Islet of Langerhans (tissue), 1 donor: ENCODE measurements at regions not wholly inside any gene's neighbourhood (a gene's known extent, or its start where the extent isn't known, plus 50 kb on each side); places are given as distances from the start of the nearest gene placed in this dataset.
"Not testable (repeated sequence)": the region's sequence is repeated elsewhere in the genome, so short reads cannot be mapped to it uniquely, and the experiment has no call there.

Source experiments
- FAIRE-seq: peaks from one replicate; lab custom pipeline; 2011; peaks lifted over from hg19 to GRCh38; lab: Jason Lieb, UNC

DNA sequence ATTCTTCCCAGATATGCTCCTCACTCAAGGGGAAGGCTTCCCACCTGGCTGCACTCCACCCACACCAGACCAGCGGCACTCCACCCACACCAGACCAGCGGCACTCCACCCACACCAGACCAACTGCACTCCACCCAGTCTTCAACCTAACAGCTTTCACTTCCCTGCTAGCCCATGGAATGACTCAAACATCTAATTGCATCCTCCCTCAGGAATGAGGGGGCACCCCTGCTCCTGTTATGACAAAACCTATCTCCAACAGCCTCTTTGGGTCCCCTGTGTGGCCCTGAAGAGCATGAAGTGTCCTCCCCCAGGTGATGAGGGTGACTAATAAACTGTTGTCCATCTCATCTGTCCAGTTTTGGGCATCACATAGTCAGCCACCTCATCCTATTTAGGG is 556.6 kb upstream of the TUSC1 start:
- no peak for FAIRE-seq

DNA sequence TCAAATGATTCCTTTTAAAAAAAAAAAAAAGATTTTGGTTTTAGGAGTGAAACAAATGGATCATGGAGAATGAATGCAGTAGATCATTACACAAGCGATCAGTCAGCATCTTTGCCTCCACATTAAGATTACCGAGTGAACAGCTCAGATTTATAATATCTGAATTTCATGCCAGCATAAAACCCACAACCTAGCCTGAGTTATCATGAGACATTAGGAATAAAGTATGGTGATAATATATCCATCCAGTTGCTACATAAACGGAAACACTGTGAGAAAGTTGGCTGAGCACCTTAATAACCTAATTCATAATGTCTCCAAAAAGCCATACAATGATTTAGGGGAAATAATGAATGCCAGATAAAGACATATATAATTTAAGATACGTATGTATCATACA is 553.1 kb upstream of the TUSC1 start:
- no peak for FAIRE-seq

DNA sequence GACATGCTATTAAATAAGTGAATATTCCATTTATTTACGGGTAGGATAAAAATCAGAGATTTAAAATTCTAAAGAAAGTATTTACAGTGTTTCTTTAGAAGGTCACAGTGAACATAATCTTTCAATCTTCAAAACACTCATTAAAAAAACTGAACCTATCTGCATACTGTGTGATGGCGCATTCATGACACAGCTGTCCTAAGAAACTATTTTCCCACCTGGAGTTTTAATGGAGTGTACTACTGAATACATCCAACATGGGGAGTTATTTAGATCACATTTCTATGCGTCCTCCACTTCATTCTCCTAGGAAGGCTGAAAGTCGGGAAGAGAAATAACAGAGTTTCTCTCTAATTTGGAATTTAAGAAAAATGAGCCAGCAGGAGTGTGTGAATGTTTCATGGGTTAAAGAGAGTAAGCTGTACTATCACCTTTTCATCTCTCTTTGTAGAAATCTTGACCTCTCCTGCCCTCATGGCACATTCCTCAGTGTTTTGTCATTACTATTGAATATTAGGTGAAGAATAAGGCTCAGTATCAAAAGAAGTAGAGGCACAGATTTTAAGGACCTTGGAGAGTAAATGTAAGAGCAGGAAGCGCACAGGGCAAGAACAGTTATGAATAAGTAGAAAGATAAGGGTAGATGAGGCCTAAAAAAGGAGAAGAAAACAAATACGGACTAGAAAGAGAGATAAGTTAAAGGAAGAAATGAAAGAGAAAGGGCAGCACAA is 551.2 kb upstream of the TUSC1 start:
- FAIRE-seq: no peak

DNA sequence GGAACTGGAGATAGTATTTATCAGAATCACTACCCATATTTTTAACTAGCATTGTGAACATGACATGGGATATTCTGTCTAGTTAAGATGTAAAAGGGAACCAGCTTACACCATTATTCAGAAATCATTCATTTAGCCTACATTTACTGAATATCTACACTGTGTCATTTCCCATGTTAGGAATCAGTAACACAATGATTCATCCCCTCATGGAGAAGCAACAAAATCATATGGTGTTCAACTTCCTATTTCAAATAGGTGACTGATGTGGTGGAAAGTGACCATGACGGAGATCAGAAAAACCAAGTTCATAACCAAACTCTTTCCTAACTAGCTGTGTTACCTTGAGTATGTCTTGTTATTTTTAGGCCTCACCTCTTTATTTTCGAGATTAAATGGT is 550.0 kb upstream of the TUSC1 start:
- no peak for FAIRE-seq

DNA sequence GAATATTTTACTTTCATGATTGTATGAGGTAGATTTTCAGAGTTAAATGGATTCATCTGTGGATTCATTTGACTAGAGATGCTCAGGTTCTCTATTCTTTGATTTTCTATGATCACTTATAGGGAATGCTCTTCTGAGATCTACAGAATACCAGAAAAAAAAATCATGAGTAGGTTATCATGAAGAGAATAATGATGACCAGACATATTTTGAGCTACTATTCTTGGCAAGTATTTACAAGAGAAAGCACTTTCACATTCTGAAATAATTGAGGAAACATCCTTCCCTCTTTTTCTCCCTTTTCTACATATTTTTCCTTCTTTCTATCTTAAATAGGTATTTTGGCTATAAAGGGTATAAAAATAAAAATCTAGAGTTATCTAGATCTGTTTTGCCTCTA is 543.0 kb upstream of the TUSC1 start:
- FAIRE-seq: peak; percentile 55

DNA sequence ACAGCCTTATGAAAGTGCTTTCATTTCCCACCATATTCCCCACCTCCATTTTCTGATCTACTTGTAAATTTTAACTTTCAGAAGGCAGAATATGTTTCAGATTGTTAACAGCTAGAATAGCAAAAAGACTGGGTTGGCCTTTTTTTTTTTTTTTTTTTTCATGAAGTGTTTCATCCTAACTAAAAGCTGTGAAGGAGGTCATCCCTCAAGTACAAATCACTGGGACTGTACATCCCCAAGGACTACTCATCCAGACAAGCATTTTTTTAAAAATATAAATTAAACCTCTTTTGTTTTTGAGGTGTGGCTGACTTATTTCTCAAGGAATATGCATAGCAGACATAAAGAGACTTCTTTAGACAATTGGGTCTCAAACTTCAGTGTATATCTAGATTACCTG is 542.1 kb upstream of the TUSC1 start:
- no peak for FAIRE-seq

DNA sequence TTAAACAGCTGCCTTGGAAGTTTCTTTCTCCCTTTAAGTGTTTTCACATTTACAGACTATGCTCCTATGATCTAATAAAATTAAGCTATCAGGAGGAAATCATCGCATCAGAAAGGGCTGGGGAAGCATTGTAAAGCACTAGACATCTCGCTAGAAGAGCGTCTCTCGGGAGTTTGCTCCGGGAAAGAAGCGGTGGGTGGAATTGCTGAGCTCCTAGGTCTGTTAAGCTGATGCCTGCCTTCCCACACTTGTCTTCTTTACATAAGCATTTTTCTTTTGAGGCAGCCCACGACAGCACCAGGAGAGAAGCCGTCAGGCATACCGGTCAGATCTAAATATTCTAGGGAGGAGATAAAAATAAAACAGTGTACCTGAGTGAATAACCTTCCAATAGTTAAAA is 541.7 kb upstream of the TUSC1 start:
- FAIRE-seq: no peak

DNA sequence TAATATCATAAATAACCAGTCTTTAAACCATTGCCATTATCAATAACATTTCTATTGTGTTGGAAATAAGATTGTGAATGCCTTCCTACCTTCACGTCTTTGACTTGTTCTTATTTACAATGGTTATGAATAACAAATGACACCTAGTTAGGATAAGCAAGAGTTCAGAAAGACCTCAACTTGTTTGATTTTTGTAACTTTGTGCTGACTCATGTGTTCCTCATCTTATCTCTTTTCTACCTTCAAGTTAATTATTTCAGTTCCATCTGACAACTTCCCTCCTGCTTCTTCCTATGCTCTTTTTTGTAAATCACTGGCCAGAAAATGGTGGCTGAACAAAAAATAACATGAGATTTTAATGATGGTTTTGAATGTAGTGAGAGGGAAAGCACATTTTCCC is 538.5 kb upstream of the TUSC1 start:
- FAIRE-seq: no peak

DNA sequence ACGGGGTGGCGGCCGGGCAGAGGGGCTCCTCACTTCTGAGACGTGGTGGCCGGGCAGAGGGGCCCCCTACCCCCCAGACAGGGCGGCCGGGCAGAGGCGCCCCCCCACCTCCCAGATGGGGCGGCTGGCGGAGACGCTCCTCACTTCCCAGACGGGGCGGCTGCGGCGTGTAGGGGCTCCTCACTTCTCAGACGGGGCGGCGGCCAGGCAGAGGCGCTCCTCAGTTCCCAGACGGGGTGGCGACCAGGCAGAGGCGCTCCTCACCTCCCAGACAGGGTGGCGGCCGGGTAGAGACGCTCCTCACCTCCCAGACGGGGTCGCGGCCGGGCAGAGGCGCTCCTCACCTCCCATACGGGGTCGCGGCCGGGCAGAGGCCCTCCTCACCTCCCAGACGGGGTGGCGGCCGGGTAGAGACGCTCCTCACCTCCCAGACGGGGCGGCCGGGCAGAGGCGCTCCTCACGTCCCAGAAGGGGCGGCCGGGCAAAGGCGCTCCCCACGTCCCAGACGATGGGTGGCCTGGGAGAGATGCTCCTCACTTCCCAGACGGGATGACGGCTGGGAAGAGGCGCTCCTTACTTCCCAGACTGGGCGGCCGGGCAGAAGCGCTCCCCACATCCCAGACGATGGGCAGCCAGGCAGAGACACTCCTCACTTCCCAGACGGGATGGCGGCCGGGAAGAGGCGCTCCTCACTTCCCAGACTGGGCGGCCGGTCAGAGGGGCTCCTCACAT is 536.6 kb upstream of the TUSC1 start:
- FAIRE-seq: not testable (repeated sequence)

DNA sequence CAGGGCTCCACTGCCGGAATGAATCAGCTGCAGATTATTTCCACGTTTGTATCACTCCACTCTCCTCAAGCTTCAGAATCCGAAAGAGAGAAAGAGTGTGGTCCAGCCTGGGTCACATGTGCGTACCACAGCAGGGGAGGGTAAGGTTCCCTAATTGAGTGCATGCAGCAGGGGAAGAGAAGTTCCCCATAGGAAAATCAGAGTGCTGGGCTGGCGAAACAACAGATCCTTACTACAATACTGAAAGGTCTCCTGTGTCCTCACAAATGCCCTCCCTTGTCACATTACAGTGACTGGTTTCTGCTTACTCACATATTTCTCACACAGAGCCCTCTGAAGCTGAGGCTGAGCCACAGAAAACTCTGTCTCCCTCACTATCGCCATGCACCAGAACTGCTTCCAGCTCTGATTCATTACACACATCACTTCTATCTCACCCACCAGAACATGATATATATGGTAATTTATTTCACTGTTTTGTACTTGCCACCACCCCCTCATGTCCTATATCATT is 532.2 kb upstream of the TUSC1 start:
- FAIRE-seq: no peak

DNA sequence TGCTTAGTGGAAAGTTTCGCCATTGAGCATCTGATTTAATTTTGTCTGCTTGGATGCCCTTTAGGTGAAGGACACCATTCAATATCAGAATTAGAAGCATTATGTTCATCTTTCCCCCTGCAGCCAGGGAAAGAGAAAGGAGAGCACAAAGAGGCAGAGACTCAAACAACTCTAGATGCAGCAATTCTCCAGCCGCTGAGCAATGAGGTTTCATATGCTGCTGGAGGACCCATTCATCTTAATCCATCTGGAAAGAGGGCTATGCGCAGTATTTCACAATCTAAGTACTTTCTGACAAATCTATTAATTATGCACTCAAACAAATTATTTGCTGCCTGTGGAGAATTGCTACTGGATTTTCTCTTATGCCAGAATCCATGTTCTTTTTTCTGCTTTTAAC is 527.0 kb upstream of the TUSC1 start:
- no peak for FAIRE-seq

DNA sequence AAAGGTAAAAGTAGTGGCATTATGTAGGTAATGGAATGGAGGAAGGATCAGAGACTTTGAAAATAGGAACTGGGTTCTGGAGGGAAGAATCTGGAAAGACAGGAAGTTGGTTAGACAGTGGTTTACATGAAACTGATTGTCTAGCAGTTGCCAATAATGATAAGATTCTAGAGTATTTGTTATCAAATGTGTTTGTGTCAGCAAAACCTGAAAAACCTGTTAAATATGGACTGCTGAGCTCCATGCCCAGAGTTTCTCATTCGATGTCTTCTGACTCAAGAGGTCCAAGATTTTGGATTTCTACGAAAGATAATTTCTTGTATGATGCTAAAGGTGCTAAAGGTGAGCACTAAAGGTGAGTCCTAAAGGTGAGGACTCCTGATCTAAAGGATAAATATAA is 515.0 kb upstream of the TUSC1 start:
- FAIRE-seq: no peak

DNA sequence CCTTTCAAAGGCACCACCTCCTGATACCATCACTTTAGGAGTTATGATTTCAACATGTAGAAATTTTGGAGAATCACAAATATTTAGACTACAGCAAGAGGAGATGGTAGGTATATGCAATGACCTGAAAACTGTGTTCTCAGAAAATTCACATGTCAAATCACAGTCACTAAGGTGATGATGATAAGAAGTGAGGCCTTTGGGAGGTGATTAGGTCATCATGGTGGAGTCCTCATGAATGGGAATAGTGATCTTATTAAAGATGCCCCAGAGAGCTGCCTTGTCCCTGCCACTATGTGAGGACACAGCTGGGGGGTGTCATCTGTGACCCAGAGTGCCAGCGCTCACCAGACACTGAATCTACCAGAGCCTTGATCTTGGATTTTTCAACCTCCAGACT is 513.5 kb upstream of the TUSC1 start:
- no peak for FAIRE-seq

DNA sequence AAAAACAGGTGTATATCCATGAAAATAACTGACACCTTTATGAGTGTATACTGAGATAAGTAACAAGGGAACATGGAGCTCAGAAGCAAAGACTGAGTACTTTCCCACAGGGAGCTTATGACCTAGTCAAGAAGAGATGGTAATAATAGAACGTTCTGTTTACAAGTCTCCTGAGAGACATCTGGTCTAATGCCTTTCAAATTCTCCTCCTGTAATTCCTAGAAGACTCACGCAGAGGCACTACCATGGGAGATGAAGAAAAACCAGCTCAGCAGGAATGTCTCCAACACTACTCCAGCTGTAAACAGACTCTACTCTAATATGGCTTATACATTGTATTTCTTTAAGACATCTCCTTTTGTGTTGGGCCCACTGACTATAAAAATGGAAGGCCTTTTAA is 503.6 kb upstream of the TUSC1 start:
- FAIRE-seq: no peak

DNA sequence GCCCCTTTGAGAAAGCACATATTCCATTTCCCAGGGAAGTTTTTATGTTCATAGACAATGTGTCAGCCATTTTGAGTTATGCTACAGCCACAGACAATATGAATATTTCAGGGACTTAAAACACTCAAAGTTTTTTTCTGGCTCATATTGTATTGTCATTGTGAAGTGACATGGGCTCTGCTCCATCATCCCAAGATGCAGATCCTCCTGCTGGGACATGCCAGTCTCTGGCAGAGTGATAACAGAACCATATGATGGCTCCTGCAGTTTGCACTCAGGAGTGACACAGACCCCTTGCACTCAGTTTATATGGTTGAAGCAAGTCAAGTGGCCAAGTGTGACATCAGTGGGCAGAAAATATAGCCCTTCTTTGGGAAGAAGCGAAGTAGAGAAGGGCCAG is 498.4 kb upstream of the TUSC1 start:
- no peak for FAIRE-seq

DNA sequence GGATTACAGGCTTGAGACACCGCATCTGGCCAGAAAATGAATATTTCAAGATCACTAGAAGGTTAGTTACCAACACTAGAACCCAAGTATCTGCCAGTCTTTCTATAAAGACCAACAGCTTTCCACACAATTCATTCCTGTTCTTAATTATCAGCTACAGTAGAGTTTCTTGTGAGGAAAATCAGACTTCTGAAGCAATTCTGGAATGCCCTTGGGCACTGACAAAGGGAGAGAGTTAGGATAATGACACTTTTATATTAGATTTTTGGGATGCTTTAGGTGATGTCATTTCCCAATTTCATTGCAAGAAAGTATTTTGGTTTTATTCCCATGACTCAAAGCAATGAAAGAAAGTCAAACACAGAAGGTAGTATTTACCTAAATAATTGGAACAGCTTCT is 497.0 kb upstream of the TUSC1 start:
- no peak for FAIRE-seq

DNA sequence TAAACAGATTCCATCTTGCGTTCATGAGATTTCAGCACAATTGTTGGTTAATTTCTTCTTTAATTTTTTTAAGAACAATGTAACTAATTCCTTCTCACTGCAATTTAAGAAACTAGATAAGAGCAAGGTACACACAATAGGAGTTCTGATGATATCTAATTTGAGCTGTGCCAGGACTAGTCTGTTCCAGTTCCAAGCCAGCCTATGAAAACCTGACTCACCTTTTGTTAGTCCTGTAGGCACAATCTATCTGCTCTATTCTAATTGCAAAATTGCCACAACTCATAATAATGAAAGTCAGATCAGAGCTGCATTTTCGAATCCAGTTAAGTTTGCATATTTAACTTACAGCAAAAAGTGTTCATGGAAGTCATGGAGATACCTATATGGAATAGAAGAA is 494.1 kb upstream of the TUSC1 start:
- FAIRE-seq: peak; percentile 36

DNA sequence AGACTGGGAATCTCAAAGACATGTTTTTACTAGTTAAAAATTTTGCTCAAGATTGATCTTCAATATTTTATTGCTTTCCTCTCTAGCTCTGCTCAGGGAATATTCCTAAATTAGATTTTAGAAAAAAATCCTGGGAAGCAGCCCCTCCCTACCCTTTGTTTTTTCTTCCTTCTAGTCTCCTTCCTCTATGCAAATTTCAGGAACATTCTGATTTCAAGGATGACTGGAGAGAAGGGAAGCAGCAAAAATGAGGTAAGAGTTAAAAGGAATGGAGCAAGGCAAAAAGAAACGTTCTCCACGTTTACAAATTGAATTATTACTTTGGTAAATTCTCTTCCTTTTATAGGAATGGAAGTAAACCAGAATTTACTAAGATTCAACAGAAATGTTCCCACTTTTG is 493.4 kb upstream of the TUSC1 start:
- no peak for FAIRE-seq

DNA sequence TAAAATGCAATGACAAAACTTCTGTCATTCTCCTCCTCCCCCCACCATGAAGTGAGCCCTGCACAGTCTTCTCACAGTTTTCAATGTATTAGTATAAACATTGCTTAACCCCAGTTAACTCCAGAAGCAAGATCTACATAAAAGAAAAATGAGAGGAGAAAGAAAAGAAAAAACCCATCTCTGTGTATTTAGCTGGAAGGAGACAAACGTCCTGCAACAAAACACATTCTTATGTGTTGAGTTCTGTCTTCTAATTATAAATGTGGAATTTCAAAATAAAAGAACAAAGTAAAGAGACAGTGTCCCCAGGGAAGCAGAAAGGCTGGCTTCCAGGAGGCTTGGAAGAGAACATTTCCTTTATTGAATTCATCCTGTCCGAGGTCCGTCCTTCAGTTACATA is 491.9 kb upstream of the TUSC1 start:
- no peak for FAIRE-seq

DNA sequence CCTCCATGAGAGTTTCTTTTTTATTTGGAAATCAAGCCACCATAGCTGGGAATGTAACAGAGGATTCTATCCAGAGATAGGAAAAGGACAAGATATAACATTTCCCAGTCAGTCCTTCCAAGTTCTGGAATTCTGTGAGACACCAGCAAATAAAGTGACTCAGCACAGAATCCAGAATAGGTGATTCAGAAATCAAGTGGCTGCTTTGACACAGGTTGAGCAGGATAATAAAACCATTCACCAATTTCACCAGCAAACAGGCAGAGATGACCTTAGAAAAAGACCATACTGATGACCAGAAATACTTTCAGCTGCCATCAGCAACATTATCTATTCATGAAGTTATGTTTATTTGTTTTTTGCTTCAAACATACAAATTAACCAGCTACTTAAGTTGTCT is 491.5 kb upstream of the TUSC1 start:
- no peak for FAIRE-seq

DNA sequence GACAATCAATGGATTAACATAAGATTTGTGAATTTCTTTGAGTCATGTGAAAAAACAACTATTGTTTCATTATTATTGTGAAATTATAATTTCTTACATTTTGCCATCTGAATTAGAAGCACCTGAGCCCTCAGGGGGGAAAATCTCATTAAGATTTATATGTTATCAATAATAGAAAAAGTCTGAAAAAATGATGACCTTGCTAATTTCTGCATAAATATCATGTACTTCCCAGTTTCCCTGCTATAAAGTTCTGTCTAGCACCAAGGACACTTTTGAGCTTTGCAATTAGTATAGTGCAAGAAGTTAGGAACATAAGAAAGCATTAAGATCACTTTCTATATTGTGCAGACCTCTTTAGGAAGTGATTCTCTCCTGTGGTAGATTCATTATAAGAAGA is 488.3 kb upstream of the TUSC1 start:
- no peak for FAIRE-seq

DNA sequence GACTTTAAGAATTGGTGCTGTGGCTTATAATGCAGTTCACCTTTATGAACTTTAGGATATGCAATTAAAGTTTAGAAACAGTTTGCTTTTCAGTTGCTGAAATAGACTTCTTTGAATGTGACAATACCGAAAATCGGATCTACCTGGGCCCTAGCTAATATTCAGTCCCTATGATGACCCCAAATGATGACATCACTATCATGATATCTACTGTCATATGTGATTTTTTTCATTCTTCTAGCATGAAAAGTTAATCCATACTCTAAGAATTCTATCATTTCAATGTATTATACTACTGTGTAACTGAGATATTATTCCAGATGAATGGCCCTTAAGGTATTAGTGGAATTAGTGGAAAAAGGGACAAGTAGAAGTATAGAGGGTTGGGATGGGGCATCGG is 487.2 kb upstream of the TUSC1 start:
- FAIRE-seq: no peak

DNA sequence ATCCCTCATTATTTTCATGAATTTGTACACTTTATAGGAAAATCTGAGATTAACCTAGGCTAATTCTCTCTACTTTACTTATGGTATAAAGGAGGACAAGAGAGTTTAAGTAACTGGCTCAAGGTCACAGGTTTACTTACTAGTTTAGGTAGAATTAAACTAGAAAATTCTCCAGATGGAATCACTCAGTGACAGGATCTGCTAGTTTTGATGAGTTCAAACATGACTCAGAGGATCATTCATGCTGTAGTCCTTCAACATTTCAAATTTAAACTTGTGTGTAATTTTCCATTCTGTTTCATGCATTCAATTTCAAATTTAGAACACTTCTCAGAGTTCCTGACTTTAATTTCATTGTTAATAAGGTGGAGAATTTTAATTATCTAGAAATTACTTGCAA is 485.7 kb upstream of the TUSC1 start:
- FAIRE-seq: no peak
